IMR-90 (cell line): ENCODE measurements at regions not wholly inside any gene's neighbourhood (a gene's known extent, or its start where the extent isn't known, plus 50 kb on each side); places are given as distances from the start of the nearest gene placed in this dataset.

ENCODE experiments used
- CHD1 ChIP-seq: IDR thresholded peaks from 2 replicates; pipeline ENCODE4 v1.6.1; 2012; ENCODE audit warnings: low read depth, low read length, improper control_type of control experiment
- MAZ ChIP-seq: IDR thresholded peaks from 2 replicates; pipeline ENCODE4 v1.6.1; 2012; ENCODE audit warnings: low read depth, mild to moderate bottlenecking, low read length, improper control_type of control experiment, moderate library complexity, borderline replicate concordance
- NFE2L2 ChIP-seq: fragments of 150-350 bp; IDR thresholded peaks from 2 replicates; pipeline ENCODE4 v1.6.1; 2016; ENCODE audit warnings: low read depth, mild to moderate bottlenecking, low read length
- POLR2A ChIP-seq: IDR thresholded peaks from 2 replicates; pipeline ENCODE4 v1.6.1; 2012; ENCODE audit warnings: mild to moderate bottlenecking, low read depth, low read length
- TF ChIP-seq, protein P1 (sequence below): conservative IDR thresholded peaks from 2 replicates; pipeline ENCODE4 v1.5.1; 2012; ENCODE audit warnings: mild to moderate bottlenecking, low read depth, low read length, improper control_type of control experiment
- TF ChIP-seq, protein P2 (sequence below): fragments of 150-350 bp; IDR thresholded peaks from 2 replicates; pipeline ENCODE4 v1.6.1; 2016; ENCODE audit warnings: low read depth, mild to moderate bottlenecking, low read length, moderate library complexity, borderline replicate concordance

DNA sequence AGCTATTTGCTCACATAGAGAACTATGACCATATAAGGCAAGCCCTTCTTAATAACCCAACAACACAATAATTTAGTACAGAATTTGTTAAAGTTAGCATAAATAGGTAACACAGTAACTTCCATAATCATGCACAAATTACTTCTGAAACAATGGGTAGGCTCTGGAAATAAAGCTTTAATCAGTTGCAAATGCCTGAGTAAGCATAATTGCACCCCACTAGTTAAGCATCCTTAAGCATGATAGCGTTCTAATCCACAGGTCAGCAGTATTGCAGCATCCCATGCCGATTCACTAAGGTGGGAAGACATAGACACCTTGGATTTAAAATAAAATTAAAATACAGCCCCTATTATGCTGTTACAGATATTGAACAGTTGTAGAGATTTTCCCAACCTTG, 161.7 kb downstream of the DHX15 start:
- no peak for TF ChIP-seq NFE2L2
- TF ChIP-seq, protein P1, sequence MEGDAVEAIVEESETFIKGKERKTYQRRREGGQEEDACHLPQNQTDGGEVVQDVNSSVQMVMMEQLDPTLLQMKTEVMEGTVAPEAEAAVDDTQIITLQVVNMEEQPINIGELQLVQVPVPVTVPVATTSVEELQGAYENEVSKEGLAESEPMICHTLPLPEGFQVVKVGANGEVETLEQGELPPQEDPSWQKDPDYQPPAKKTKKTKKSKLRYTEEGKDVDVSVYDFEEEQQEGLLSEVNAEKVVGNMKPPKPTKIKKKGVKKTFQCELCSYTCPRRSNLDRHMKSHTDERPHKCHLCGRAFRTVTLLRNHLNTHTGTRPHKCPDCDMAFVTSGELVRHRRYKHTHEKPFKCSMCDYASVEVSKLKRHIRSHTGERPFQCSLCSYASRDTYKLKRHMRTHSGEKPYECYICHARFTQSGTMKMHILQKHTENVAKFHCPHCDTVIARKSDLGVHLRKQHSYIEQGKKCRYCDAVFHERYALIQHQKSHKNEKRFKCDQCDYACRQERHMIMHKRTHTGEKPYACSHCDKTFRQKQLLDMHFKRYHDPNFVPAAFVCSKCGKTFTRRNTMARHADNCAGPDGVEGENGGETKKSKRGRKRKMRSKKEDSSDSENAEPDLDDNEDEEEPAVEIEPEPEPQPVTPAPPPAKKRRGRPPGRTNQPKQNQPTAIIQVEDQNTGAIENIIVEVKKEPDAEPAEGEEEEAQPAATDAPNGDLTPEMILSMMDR, result no peak
- no peak for TF ChIP-seq MAZ
- TF ChIP-seq POLR2A, result no peak
- no peak for TF ChIP-seq CHD1
- TF ChIP-seq, protein P2, sequence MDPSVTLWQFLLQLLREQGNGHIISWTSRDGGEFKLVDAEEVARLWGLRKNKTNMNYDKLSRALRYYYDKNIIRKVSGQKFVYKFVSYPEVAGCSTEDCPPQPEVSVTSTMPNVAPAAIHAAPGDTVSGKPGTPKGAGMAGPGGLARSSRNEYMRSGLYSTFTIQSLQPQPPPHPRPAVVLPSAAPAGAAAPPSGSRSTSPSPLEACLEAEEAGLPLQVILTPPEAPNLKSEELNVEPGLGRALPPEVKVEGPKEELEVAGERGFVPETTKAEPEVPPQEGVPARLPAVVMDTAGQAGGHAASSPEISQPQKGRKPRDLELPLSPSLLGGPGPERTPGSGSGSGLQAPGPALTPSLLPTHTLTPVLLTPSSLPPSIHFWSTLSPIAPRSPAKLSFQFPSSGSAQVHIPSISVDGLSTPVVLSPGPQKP, result no peak
